ENCODE measurements at regions not wholly inside any gene's neighbourhood (a gene's known extent, or its start where the extent isn't known, plus 50 kb on each side); places are given as distances from the start of the nearest gene placed in this dataset.

GRCh38 chr2:11004199-11004598, 92.5 kb downstream of the KCNF1 start:
- no peak for TF ChIP-seq CTCF (IDR thresholded peaks at IDR 0.05 in 4 of 5, conservative IDR thresholded peaks at IDR 0.05 in 1 of 5)
- no peak for TF ChIP-seq POLR2A (IDR thresholded peaks at IDR 0.05)
